GM18511 (cell line): ENCODE measurements at regions not wholly inside any gene's neighbourhood (a gene's known extent, or its start where the extent isn't known, plus 50 kb on each side); places are given as distances from the start of the nearest gene placed in this dataset.

ENCODE experiments used
- ATAC-seq: cut with Tn5 transposase; IDR thresholded peaks from one replicate; pipeline ENCODE4 v1.9.1; 2021; ENCODE audit warnings: mild to moderate bottlenecking, moderate library complexity; ENCODE audit not compliant: unreplicated experiment

- ATAC-seq: no peak
These were observed 69.2 kb upstream of the CCN6 start for GRCh38 chr6:111984516-111985201.

- no peak for ATAC-seq
These were observed 68.6 kb upstream of the CCN6 start for GRCh38 chr6:111985202-111985731.

DNA sequence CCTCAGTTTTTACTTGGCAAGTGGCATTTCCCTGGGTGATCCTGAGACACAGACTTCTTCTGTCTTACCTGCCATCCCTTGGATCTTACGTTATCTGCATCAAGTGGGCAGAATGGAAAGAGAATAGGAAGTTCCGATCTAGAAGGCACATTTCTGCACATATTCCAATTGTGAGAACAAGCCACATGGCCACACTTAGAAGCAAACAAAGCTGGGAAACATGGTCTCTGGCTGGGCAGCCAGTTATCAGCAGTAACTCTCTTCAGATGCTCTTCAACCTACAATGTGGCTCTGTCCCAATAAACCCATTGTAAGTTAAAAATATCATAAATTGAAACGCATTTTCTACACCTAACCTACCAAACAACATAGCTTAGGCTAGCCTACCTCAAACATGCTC, 67.3 kb upstream of the CCN6 start:
- ATAC-seq: no peak

DNA sequence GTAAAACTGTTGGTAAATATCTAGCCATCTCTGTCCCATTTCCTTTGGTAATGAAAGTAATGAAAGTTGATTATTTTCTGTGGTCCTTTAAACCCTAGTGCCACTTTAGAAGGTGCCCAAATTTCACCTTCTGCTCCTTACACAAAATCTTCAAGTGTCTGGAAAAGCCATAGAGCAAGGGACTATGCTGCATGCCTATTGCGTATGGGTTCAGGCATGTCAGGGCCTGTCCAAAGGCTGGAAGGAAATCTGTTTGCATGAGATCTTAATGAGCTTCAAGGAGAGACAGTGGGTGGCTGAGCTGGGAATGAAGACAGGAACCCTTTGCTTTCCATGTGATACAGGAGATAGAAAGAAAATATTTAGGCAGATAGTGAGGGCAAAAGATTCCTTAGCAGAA, 66.6 kb upstream of the CCN6 start:
- no peak for ATAC-seq

- ATAC-seq: no peak
These were observed 65.0 kb upstream of the CCN6 start for GRCh38 chr6:111988926-111989325.

GRCh38 chr6:111989743-111990142, 64.2 kb upstream of the CCN6 start:
- peak; percentile 53 for ATAC-seq

DNA sequence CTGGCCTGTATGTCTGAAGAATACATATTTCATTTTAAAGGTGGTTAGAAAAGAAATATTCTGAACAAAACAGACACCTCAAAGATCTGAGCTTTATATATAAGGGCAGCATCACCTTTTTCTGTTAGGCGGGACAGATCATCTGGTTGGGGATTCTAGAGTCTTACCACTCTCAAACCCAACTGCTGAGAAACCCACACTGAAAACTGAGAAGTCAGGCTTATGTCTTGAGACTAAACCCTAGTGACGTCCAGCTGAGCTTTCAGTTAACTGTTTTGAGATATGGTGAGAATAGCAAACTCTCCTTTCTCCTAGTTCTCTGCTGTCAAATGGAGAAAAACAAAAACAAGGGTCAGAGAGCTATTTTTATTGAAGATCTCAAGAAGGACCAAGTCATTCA, 63.7 kb upstream of the CCN6 start:
- ATAC-seq: no peak

DNA sequence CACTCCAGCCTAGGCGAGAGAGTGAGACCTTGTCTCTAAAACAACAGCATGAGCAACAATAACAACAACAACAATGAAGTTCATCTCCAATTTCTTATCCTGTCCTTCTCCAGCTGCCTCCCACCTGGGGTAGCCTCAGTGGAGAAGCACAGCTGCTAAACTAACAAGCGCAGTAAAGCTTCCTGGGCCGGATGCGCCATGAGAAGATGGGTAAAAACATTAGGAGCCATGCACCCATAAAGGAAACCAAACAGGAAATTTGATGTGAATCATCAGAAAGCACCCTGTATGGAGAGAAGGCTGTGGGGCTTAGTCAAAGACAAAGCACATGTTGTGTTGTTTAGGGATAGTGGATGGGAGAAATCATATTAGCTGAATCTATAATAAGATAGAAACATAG, 61.1 kb upstream of the CCN6 start:
- peak; percentile 55 for ATAC-seq

DNA sequence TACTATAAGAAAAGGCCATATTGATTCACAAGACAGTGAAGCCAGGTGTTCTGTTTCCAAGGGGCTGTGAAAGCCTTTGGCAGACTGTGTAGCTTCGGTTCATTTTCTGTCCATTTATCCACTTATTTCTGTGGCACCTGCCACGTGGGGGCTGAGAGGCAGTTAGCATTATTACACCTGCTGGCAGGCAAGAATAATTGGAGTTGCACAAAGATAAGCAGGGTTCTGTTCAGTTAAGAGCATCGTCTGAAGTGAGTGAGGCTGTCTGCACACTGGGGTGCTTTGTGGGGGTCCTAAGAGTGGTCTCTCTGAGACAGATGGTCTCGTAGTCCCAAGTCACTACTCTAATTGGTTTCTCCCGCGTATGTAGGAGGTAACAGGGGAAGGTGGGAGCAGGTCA, 60.6 kb upstream of the CCN6 start:
- no peak for ATAC-seq

- no peak for ATAC-seq
These were observed 59.1 kb upstream of the CCN6 start for GRCh38 chr6:111994791-111995190.

DNA sequence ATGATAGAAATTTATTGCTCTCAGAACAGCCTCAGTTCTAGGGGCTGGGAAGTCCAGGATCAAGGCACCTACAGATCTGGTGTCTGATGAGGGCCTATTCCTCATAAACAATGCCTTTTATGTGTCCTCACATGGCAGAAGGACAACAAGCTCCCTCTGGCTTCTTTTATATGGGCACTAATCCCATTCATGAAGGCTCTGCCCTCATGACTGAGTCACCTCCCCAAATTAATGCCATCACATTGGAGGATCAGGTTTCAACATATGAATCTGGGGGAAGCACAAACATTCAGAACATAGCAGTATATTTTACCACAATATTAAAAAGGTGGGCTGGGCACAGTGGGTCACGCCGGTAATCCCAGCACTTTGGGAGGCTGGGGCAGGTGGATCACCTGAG, 58.5 kb upstream of the CCN6 start:
- ATAC-seq: no peak

GRCh38 chr6:111996144-111996865, 57.6 kb upstream of the CCN6 start:
- ATAC-seq: no peak

DNA sequence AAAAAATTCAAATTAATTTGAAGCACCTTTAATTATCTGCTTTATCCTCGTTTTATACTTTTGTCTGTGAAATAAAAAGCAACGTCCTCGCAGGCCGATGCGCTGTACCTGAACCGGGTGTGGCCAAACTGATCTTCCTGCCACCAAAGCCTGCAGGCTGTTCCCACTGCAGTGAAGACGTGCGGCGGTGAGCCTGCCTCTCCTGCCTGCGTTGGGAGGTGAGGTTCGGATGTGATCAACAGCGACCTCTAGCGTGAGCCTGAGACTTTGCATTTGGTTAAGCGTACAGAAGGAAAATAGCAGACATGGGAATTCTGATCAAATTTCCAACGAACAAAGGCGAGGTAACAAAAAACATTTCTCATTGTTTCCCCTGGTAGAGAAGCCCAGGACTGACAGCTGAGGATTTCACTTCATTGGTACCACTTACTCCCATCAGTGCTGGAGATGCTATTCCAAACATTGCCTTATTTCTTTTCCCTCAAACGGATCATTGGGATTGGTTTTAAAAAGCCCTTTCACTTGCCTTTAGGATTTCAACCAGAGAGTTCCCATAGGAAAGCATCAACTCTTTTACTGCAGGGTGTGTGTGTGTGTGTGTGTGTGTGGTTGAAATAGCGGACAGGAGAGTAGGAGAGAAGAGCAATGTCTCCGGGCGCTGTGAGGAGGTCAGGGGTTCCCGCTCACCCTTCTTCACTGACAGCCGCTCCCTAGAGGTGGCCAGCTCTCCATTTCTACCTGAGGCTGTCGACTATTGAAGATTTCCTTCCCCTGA, 56.6 kb upstream of the CCN6 start:
- ATAC-seq: peak; percentile 63

GRCh38 chr6:111997853-111998208, 56.1 kb upstream of the CCN6 start:
- no peak for ATAC-seq

DNA sequence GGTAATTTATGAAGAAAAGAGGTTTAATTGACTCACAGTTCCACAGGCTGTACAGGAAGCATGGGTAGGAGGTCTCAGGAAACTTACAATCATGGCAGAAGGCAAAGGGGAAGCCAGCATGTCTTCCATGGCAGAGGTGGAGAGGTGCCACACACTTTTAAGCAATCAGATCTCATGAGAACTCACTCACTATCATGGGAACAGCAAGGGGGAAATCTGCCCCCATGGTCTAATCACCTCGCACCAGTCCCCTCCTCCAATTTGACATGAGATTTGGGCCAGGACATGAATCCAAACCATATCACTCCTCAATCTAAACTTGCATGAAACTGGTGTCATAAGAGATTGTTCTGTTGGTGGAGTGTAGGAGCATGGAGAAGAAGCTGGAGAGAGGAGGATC, 51.6 kb upstream of the CCN6 start:
- ATAC-seq: no peak
